GM03348 (cell line): ENCODE measurements at regions not wholly inside any gene's neighbourhood (a gene's known extent, or its start where the extent isn't known, plus 50 kb on each side); places are given as distances from the start of the nearest gene placed in this dataset.
"Not testable (repeated sequence)": the region's sequence is repeated elsewhere in the genome, so short reads cannot be mapped to it uniquely, and the experiment has no call there.

ENCODE experiments used
- DNase-seq: peaks from one replicate; pipeline ENCODE4 v3.0.0; 2012; ENCODE audit warnings: low spot score

DNA sequence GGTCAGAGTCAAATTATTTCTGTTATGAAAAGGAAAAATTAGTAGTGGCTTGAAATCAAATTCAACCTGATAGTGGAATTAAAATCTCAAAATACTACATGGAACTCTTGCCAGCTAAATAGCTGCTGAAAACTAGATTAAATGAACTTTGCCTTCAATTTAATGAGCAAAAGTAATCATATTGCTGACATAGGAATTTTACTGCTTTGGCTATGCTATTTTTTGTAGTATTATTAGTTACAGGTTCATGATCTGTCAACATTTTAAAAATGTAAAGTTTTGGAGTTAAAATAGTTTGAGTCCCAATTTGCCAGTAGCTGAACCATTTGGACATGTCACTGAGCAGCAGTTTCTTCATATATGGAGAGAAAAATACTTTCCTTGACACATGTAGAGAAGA, 81.4 kb downstream of the RERGL start:
- DNase-seq = no peak

DNA sequence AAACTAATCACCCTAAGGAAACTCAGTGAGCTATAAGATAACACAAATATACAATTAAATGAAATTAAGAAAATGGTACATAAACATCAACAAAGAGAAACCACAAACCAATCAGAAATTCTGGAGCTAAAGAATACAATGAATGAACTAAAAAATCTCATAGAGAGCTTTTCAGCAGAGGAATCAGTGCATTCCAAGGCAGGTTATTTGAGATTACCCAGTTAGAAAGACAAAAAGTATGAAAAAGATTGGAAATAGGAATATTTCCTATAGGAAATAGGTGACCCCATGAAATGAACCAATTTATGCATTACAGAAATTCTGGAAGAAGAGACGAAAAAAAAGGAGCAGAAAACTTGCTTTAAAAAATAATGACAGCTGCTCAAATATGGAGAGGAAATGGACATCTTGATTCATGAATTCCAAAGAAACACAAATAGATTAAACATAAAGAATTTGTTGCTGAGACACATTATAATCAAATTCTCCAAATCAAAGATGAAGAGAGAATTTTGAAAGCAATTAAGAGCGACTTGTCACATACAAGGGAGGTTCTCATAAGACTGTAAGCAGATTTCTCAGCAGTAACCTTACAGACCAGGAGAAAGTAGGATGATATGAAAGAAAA, 90.7 kb downstream of the RERGL start:
- no peak for DNase-seq

DNA sequence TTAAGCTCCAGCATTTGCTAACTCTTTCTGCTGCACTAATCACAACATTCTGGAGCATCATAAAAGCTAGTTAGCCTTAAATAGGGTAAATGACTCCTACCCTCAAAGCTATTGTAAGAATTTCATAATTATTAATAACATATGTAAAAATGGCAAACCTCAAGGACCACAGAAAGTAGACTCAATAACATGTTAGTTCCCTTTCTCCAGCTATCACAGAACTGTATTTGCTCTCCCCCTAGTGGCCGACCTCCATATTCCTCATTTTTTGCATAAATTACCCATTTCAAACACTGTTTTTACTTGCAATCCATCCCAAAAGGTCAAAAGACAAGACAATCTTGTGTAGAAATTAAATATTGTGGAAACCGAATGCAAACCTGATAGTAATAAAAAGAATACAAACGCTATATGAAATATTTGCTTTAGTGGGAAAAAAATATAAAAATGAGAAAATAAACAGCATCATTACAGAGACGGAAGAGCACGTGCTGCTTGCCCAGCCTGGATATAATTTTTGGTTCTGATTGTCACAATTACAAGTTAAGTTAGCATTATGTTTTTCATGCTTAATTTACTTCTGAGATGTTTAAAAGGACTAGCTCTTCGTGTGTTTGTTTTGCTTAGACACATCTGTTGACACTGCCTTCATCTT, 97.9 kb downstream of the RERGL start:
- peak; percentile 52 for DNase-seq

DNA sequence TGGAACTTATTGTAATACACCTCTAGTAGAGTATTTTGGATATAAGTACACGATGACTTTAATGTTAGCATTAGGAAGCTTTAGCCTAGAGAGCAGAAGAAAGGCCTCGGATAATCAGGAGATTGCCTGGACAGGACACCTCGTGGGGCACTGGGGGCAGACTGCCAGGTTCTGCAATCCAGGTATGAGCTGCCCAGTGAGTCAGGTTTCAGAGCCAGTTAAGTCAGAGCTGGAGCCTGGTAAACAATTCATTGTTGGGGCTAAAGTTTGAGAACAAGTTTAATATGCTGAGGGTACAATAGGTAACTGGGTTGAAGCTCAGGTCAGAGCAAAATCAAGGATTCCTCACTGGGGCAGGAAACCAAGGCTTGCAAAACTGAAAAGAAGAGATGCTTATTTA, 107.4 kb downstream of the RERGL start:
- no peak for DNase-seq

DNA sequence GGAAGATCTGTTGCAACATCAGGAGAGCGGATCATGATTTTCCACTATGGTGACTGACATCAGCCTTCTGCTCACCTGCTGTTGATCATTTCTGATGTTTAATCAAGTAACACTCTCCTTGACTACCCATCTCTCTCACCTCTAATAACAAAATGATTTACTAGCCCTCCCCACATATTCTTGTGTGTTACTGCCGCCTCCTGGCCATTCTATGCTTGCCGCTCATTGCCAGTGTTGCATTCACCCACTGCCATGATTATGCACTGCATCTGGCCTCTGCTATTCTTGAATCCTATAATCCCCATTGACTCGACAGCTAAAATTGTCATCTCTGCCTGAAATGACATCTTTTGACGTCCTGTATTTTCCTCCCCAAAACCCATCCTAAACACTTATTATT, 113.8 kb downstream of the RERGL start:
- no peak for DNase-seq

DNA sequence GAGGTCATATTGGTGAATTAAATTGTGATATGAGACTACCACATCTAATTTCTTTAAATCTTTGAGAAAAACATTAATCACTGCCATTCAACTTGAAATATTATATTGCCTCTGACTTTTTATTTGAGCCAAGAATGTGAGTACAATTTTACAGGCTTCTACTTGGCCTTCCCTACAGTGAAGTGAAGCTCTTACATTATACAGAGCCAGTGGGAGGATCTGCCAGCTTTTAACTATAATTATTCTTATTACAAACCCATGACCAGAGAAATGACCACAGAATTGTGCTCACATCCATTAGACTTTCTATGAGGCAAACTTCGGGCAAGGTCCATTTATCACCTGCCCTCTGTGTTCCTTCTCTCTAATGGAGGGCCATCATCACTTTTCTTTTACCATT, 114.2 kb downstream of the RERGL start:
- no peak for DNase-seq

DNA sequence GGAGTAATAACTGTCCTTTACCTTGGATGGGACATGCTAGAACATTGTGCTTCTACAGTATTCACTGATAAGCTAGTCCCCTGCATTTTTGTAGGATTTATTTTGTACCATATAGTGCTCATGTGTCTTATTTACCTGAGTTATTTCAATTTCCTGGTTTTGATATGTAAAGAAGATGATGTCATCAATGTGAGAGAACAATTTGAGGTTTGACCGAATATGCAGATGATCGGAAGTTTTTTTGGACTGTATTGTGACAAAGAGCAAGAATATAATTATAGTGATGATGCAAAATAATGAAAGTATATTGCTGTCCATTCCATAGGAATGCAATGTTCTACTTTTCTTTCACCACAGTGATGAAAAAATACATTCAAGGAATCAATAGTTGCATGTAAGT, 114.8 kb downstream of the RERGL start:
- no peak for DNase-seq

DNA sequence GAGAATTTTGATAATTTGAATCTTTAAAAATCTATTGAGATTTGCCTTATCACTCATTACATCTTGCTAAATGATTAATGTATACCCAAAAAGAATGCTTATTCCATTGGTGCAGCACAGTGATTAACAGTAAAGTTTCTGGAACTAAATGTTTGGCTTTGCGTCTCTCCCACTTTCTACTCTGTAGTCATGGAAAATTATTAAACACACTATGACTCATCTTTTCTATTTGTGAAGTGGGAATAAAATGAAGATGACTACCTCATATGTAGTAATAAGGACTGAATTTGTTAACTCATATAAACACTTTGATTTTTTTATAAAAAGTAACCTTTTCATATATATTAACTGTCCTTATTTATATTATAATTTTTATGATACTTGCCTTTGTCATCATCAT, 118.1 kb downstream of the RERGL start:
- DNase-seq = no peak

DNA sequence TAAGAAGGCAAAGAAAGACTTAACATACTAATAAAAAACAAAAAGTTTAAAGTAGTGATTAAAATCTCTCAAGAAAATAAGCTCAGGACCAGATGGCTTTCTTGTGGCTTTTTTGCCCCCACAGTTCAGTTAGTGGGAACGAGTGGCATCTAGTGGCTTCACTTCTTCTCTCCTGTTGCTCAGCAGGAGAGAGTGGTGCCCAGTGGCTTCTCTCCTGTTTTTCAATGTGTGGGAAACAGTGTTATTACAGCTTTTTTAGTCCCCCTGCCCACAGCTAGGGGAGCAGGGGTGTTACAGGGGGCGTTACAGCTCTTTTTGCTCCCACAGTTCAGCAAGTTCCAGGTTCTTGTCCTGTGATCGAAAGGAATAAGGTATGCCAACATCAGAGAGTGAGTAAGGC, 135.2 kb downstream of the RERGL start:
- DNase-seq = no peak

DNA sequence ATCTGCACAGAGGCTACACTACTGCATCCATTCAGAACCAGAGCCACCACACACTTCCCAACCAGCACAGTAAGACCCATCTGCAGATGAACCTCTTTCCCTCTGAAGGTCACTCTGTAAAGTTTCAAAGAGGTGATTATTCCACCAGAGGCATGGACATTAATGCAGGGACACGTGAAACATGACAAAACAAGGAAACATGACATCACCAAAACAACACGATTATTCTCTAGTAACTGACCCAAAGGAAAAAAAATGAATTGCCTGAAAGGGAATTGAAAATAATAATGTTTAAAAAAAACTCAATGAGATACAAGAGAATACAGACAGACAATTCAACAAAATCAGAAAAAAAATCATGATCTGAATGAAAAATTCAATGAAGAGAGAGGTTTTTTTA, 139.1 kb downstream of the RERGL start:
- no peak for DNase-seq

DNA sequence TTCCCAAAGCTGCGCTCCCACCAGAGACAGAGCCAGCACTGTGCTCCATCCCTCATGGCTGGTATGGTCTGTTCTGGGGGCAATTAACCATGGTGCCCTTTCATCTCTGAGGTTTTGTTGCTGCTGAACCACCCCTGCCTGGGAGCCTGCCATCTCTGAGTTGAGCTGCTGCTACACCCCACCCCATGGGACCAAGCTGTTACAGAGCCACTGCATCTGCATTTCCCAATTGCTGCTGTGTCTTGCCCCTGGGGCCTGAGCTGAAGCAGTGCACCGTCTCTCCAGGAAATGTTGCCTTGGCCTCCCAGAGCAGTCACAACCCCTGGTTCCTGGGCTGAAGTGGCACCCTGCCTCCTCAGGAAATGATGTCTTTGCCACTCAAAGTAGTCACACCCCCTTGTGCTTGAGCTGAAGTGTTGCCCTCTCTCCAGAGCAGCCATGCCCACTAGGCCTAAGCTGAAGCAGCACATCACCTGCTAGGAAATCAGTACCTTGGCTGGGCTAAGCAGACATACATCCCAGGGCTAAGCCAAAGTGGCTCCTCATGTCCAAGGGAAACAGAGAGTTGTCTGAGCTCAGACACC, 140.3 kb downstream of the RERGL start:
- DNase-seq = no peak

DNA sequence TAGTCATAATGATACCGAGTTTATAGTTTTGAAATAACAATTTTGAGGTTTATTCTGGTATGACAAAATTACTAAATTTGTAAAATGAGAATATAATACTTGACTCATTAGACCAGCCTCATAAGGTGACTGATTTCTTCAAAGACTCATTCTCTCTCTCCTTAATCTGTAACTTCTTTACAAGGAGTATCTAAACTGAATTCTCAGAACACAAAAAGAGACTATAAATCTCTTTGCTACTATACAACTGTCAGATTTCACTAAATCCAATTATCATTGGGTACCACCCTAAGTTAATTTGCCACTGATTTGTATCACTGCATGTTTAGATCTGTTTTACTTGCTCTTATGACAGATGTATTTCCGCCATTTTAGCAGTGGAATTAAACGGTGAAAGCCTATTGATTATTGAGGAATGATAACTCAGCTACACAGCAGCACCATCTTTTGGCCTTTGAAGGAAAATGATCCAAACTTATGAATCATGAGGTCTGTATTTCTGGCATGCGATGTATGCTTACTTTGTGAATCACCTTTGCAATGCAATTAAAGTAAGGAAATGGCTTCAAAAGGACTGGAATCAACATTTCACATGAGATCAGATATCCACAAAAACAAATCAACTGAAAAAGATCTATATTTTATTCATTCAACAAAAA, 161.2 kb downstream of the RERGL start:
- peak; percentile 35 for DNase-seq

DNA sequence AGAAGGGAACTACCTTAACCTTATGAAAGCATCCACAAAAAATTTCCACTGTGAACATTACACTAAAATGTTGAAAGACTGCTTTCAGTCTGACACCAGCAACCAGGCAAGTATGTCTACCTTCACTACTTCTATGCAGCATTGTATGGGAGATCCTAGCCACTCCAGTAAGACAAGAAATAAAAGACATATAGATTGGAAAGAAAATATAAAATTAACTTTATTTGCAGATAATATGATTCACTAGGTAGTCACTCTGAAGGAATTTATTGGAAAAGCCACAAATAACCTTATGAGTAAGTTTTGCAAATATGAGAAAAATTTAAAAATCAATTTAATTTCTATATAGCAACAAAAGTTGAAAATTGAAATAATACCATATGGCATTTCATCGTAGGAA, 172.0 kb downstream of the RERGL start:
- no peak for DNase-seq

DNA sequence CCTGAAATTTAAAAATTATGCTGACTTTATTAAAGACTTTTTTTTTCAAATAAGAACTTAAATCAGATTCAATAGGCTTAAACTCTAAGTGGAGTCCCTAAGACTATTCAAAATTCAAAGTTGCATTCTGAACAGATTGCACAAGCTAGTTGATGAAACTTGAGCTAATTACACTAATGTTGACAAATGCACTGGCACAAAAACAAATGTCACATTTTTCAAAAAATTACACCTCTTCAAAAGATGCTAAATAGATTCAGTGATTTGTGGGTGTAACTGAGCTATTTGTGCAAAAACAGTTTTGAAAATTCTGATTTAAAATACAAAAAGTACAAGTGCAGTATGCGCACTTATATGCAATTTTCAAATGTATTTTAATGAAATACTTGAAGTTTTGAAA, 205.4 kb downstream of the RERGL start:
- DNase-seq = no peak

DNA sequence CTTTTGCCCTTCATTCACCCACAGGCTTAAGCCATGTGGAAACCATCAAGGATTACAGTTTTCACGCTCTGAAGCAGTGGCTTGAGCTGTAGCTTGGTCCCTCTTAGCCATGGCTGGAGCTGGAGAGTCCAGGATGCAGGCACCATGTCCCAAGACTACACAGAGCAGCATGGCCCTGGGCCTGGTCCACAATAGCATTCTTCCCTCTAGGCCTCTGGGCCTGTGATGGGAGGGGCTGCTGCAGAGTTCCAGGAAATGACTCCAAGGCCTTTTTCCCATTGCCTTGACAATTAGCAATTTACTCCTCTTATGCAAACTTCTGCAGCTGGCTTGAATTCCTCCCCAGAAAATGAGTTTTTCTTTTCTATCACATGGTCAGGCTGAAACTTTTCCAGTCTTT, 211.3 kb downstream of the RERGL start:
- DNase-seq = no peak

DNA sequence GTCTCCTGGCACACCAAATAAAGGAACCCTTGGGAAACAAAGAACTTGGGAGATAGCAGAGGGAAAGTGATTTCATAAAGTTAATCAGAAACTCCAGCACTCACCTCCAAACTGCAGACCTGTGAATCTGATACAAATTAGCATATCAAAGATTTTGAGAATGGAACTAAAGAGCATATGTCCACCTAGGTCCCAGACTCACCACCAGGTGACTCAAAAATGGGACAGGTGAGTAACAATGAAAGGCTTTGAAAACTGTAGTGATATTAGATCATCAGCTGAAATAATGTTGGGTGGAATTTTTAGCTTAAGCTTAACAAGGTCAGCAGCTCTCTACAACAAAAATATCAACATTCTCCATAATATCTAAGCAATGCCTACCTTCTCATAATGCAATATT, 214.8 kb downstream of the RERGL start:
- DNase-seq = no peak

DNA sequence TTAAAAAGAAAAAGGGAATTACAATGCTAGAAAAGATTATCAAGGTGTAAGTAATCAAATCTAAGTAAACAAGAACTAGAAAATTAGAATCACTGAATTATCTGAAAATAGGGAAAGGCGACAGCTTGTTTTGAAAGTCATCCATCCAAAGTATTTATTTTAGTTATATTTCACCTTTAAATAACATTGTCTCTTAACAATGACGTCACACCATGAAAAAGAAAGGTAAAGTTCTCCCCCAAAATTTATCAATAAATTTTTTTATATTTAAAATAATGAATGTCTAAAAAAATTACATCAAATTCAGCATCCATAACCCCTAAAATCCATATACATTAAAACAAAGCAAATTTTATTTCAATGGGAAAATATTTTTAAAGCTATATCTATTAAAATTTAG, 223.2 kb downstream of the RERGL start:
- no peak for DNase-seq

DNA sequence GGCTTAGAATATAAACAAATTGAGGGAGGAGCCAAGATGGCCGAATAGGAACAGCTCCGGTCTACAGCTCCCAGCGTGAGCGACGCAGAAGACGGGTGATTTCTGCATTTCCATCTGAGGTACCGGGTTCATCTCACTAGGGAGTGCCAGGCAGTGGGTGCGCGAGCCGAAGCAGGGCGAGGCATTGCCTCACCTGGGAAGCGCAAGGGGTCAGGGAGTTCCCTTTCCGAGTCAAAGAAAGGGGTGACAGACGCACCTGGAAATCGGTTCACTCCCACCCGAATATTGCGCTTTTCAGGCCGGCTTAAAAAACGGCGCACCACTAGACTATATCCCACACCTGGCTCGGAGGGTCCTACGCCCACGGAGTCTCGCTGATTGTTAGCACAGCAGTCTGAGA, 234.4 kb downstream of the RERGL start:
- not testable (repeated sequence) for DNase-seq

DNA sequence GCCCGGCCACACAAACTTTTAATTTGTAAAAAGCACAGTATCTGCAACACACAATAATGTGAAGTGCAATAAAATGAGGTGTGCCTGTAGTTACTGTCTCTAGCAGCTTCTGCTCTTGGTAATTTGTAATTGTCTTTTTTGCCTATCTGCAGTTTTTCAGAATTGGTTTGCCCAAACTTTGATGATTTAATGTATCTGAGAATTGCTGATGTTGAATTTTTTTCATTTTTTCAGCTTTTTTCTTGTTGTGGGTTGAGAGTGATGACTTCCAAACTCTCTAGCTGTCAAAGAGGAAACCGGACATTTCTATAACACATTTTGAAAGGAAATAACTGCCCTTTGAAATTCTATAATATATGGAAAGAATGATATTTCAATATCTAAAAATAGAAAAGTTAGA, 236.9 kb downstream of the RERGL start:
- no peak for DNase-seq

DNA sequence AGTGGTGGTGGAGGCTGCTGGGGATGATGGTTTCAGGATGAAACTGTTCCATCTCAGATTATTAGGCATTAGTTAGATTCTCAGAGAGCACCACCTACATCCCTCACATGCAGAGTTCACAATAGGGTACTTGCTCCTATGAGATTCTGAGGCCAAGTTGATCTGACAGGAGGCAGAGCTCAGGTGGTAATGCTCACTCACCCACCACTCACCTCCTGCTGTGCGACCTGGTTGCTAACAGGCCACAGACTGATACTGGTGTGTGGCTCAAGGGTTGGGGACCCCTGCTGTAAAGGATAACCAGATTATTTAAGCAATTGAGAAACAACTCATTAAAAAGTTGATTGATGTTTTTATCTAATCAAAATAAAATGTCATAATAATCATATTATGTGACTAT, 248.5 kb downstream of the RERGL start:
- no peak for DNase-seq

DNA sequence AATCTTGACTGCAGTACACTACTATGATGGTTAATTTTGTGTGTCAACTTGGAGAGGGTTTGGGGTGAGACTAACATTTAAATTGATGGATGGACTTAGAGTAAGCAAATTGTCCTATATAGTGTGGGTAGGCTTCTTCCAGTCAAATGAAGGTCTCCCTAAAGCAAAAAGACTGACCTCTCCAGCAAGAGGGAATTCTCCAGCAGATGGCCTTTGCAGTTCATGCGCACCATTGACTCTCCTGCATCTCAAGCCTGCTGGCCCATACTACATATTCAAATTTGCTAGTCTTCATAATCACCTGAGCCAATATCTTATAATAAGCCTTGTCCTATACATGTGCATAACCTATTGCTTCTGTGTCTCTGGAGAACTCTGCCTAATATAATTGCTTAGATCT, 260.2 kb downstream of the RERGL start:
- no peak for DNase-seq

DNA sequence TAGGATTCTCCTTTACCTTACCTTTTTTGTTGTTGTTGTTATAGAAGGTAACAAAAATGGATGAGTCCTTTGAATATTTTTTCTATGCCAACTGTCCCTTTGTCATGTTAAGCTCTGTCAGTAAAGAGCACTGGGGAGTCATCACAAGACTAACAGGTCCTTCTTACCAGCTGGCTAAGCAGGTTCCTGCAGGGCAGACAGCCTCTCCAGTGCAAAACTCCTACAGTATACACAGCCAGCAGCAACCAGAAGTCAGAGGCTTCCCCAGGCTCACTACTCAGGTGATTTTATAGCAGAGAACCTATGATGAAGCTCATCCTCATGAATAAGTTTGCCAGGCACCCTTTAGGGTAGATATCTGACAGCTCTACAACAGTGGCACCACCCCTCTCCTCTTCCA, 271.1 kb downstream of the RERGL start:
- DNase-seq = no peak

DNA sequence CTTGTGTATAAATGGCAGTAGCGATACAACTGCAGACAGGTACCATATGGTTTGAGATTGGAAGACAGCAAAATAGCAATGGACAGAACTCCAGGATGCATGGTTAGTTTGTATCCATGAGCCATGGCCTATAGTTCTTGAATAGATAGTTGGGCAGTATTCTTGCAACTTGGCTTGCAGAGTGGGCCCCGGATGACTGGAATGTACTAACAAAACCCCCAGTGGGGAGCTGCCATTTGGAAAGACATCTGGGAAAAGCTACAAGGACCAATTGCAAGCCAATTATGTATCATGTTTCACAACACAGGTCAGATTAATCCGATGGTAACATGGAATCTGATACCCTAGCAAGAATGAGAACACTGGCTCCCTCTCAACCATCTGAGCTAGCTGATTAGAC, 279.6 kb downstream of the RERGL start:
- no peak for DNase-seq

DNA sequence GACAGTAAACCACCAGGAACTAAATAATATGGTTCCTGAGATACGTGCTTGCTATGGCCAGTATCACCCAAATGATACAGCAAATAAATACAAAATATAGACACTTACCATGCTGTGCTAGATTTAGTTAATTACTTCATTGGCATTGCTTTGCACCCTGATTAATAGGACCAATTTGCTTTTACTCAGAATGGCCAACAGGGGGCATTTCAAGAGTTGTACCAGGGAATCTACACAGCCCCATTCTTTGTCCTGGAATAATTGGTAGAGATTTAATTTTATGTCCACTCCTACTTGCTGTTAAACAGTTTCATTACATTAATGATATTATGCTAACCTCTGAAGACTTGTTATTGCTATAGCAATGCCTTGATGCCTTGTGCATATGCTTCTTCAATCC, 280.8 kb downstream of the RERGL start:
- no peak for DNase-seq
